ENCODE measurements at regions not wholly inside any gene's neighbourhood (a gene's known extent, or its start where the extent isn't known, plus 50 kb on each side); places are given as distances from the start of the nearest gene placed in this dataset.

- no peak for TF ChIP-seq CTCF (IDR thresholded peaks at IDR 0.05; ENCODE audit: low read depth, low read length, missing control alignments)
- DNase-seq (ENCODE audit: low read depth), result no peak
Observed at GRCh38 chr4:74651198-74651597, 143.1 kb downstream of the BTC start.

GRCh38 chr4:74653331-74654229 lies 140.7 kb downstream of the BTC start:
- H3K4me3 ChIP-seq (ENCODE audit: low read depth, low read length), result no peak overlapping the region
- no peak for TF ChIP-seq CTCF (IDR thresholded peaks at IDR 0.05; ENCODE audit: low read depth, low read length, missing control alignments)
- DNase-seq (ENCODE audit: low read depth), result no peak

More at GRCh38 chr4:74651198-74651597, 143.1 kb downstream of the BTC start:
- no peak overlapping the region for H3K4me3 ChIP-seq (ENCODE audit: low read depth, low read length)

GRCh38 chr4:74654230-74654681 lies 140.1 kb downstream of the BTC start:
- TF ChIP-seq CTCF (IDR thresholded peaks at IDR 0.05; ENCODE audit: low read depth, low read length, missing control alignments), result no peak
- no peak overlapping the region for H3K4me3 ChIP-seq (ENCODE audit: low read depth, low read length)
- no peak for DNase-seq (ENCODE audit: low read depth)

GRCh38 chr4:74656596-74656995 lies 137.7 kb downstream of the BTC start:
- H3K4me3 ChIP-seq (ENCODE audit: low read depth, low read length), result no peak overlapping the region
- DNase-seq (ENCODE audit: low read depth), result no peak
- TF ChIP-seq CTCF (IDR thresholded peaks at IDR 0.05; ENCODE audit: low read depth, low read length, missing control alignments), result no peak

GRCh38 chr4:74658116-74658515 lies 136.2 kb downstream of the BTC start:
- no peak overlapping the region for H3K4me3 ChIP-seq (ENCODE audit: low read depth, low read length)
- DNase-seq (ENCODE audit: low read depth), result no peak
- TF ChIP-seq CTCF (IDR thresholded peaks at IDR 0.05; ENCODE audit: low read depth, low read length, missing control alignments), result no peak

GRCh38 chr4:74659576-74660411 lies 134.5 kb downstream of the BTC start:
- TF ChIP-seq CTCF (IDR thresholded peaks at IDR 0.05; ENCODE audit: low read depth, low read length, missing control alignments), result no peak
- no peak for DNase-seq (ENCODE audit: low read depth)
- no peak overlapping the region for H3K4me3 ChIP-seq (ENCODE audit: low read depth, low read length)
